ENCODE measurements at regions not wholly inside any gene's neighbourhood (a gene's known extent, or its start where the extent isn't known, plus 50 kb on each side); places are given as distances from the start of the nearest gene placed in this dataset.

DNA sequence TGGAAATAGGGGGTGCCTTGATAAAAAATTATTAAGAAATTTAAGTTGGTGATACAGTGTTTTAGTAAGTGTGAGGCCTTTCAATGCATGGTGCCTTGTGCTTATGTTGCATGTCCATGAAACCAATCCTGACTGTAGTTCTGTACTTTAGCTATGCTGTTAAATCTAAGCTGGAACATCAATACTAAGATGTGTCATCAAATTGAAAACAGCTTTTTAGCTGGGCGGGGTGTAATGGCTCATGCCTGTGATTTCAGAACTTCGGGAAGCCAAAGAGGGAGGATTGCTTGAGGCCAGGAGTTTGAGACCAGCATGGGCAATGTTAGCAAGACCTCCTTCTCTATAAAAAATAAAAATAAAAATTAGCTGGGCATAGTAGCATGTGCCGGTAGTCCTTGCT lies 930.3 kb upstream of the PCDH9 start:
- ChIA-PET CTCF (no interaction called here), POLR2A (no interaction called here)
- no peaks in the 10 kb centered on the region; a peak in 1 of 4 replicates for H3K4me1 ChIP-seq (ENCODE audit: control insufficient read depth in 1 of 2, insufficient read depth in 2 of 2, low read depth in 1 of 2, low read length in 1 of 2)
- no peaks in the 10 kb centered on the region for H3K9me3 ChIP-seq
- no peak overlapping the region for H3K4me2 ChIP-seq
- no peaks in the 10 kb centered on the region for H3K79me2 ChIP-seq (ENCODE audit: insufficient read depth)
- no peak for DNase-seq
- H4K20me1 ChIP-seq (ENCODE audit: insufficient read depth) = no peaks in the 10 kb centered on the region
- no peaks in the 10 kb centered on the region for H3K9me2 ChIP-seq
- H3K4me3 ChIP-seq (ENCODE audit: low read depth in 2 of 2, low read length in 1 of 2) = no peak overlapping the region
- H3F3A ChIP-seq (replicated peaks; ENCODE audit: insufficient read depth) = no peaks in the 10 kb centered on the region
- TF ChIP-seq EZH2phosphoT487 (IDR thresholded peaks at IDR 0.05; ENCODE audit: borderline replicate concordance, low read depth) = no peak
- no peak overlapping the region for H2AFZ ChIP-seq (ENCODE audit: low read depth)
- no peak overlapping the region for H3K9ac ChIP-seq
- H3K27ac ChIP-seq (ENCODE audit: low read depth in 2 of 2, low read length in 1 of 2) = no peak overlapping the region
- 77% methylated on average over 3 of the region's 3 CpGs for WGBS (ENCODE audit: low lambda C conversion rate)
- no peaks in the 10 kb centered on the region for H3K36me3 ChIP-seq (replicated peaks in 1 of 2; ENCODE audit: control insufficient read depth in 1 of 2, insufficient read depth in 2 of 2, low read length in 1 of 2)
- no peaks in the 10 kb centered on the region for H3K27me3 ChIP-seq (ENCODE audit: insufficient read depth)

- Histone ChIP-seq H3K9ac (no peak overlapping the region), H3K79me2 (ENCODE audit: insufficient read depth) (no peaks in the 10 kb centered on the region), H2AFZ (ENCODE audit: low read depth) (no peak overlapping the region), H3K27me3 (ENCODE audit: insufficient read depth) (no peaks in the 10 kb centered on the region), H3K9me2 (peaks cover 6% of the 10 kb centered on the region; the same call in 1 of the 2 replicates), H3K4me3 (ENCODE audit: low read depth in 2 of 2, low read length in 1 of 2) (no peak overlapping the region), H3K9me3 (no peaks in the 10 kb centered on the region; the same call in 1 of the 2 replicates), H3K36me3 (replicated peaks in 1 of 2; ENCODE audit: control insufficient read depth in 1 of 2, insufficient read depth in 2 of 2, low read length in 1 of 2) (no peaks in the 10 kb centered on the region), H3K27ac (ENCODE audit: low read depth in 2 of 2, low read length in 1 of 2) (no peak overlapping the region), H3F3A (replicated peaks; ENCODE audit: insufficient read depth) (no peaks in the 10 kb centered on the region), H3K4me2 (no peak overlapping the region), H3K4me1 (ENCODE audit: control insufficient read depth in 1 of 2, insufficient read depth in 2 of 2, low read depth in 1 of 2, low read length in 1 of 2) (no peaks in the 10 kb centered on the region), H4K20me1 (ENCODE audit: insufficient read depth) (no peaks in the 10 kb centered on the region)
- TF ChIP-seq GATA2 (CRISPR knock-in tag; IDR thresholded peaks at IDR 0.05) = no peak
- TF ChIP-seq FOXM1 (IDR thresholded peaks at IDR 0.05; ENCODE audit: low read depth) = no peak
- TF ChIP-seq TAF1 (IDR thresholded peaks at IDR 0.05; ENCODE audit: borderline replicate concordance, low read depth, low read length) = no peak
- no peak for TF ChIP-seq FOXJ3 (CRISPR knock-in tag; IDR thresholded peaks at IDR 0.05)
- TF ChIP-seq NRF1 (IDR thresholded peaks at IDR 0.05; ENCODE audit: low read depth, low read length) = no peak
- TF ChIP-seq RFX5 (IDR thresholded peaks at IDR 0.05; ENCODE audit: low read length) = no peak
- no peak for TF ChIP-seq CTCF (IDR thresholded peaks at IDR 0.05)
- no peak for TF ChIP-seq MEF2A (IDR thresholded peaks at IDR 0.05; ENCODE audit: borderline replicate concordance, low read depth)
- no peak for TF ChIP-seq USF2 (IDR thresholded peaks at IDR 0.05; ENCODE audit: borderline replicate concordance, low read depth, low read length)
- TF ChIP-seq, protein P1, sequence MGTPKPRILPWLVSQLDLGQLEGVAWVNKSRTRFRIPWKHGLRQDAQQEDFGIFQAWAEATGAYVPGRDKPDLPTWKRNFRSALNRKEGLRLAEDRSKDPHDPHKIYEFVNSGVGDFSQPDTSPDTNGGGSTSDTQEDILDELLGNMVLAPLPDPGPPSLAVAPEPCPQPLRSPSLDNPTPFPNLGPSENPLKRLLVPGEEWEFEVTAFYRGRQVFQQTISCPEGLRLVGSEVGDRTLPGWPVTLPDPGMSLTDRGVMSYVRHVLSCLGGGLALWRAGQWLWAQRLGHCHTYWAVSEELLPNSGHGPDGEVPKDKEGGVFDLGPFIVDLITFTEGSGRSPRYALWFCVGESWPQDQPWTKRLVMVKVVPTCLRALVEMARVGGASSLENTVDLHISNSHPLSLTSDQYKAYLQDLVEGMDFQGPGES (IDR thresholded peaks at IDR 0.05; ENCODE audit: low read depth, low read length) = no peak
- TF ChIP-seq TEAD4 (IDR thresholded peaks at IDR 0.05; ENCODE audit: borderline replicate concordance, insufficient read depth) = no peak
- no peak for TF ChIP-seq EZH2phosphoT487 (IDR thresholded peaks at IDR 0.05; ENCODE audit: borderline replicate concordance, low read depth)
- no peak for TF ChIP-seq MXI1 (IDR thresholded peaks at IDR 0.05; ENCODE audit: low read depth, low read length)
- no peak for TF ChIP-seq RXRA (IDR thresholded peaks at IDR 0.05; ENCODE audit: borderline replicate concordance, low read depth)
- TF ChIP-seq USF1 (IDR thresholded peaks at IDR 0.05; ENCODE audit: borderline replicate concordance, low read depth) = no peak
- no peak for TF ChIP-seq JUND (IDR thresholded peaks at IDR 0.05)
- POLR2A ChIA-PET = no interaction called here
- DNase-seq = no peak
- 71% methylated on average over 4 of the region's 4 CpGs for WGBS (ENCODE audit: low lambda C conversion rate)
- CTCF ChIA-PET = interaction anchor here (1.2 kb wide), 2 partner anchors 21 to 33 kb away, joined by 3 read pairs; no protein-coding TSS in a partner anchor
Measured at GRCh38 chr13:68152414-68152813, 922.3 kb upstream of the PCDH9 start.

Data from SK-N-SH (cell line).